ENCODE measurements at regions not wholly inside any gene's neighbourhood (a gene's known extent, or its start where the extent isn't known, plus 50 kb on each side); places are given as distances from the start of the nearest gene placed in this dataset.

DNA sequence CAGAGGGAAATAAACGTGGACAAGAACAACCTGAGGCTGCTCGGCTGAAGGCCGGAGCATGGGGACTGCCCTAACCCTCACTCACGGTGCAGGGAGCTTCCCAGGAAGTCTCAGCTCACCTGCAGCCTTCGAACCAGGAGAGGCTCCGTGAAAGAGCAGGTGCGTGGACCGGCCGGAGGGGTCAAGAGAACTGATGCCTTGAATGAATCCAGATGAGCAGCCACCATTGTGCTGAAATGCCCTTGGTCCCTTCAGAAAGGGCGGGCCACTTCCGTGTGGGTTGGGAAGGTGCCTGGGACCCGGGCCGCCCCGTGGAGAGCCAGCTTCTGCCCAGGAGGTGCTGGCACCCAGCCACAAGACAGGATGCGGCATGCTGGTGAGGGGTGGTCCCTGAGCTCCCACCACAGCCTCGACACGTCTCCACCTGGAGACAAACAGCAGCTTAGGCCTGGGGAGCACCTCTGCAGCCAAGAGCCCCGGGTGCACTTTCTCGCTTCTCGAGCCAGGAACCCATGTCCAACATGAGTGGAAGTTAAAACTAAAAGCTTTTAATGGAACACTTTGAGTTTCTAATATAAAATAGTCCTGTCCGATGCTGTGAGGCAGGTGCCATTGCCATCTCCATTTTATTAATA lies 83.5 kb downstream of the TTLL2 start:
- Histone ChIP-seq H3K36me3 (ENCODE audit: low read depth) (no peaks in the 10 kb centered on the region), H3K9me3 (ENCODE audit: severe bottlenecking) (no peaks in the 10 kb centered on the region), H3K27me3 (ENCODE audit: insufficient read depth, poor library complexity, severe bottlenecking) (no peaks in the 10 kb centered on the region), H3K4me3 (ENCODE audit: severe bottlenecking) (no peak overlapping the region), H3K4me1 (ENCODE audit: insufficient read depth, poor library complexity, severe bottlenecking) (no peaks in the 10 kb centered on the region), H3K27ac (ENCODE audit: poor library complexity, severe bottlenecking) (no peak overlapping the region)
- DNase-seq (ENCODE audit: low spot score) (no peak), ATAC-seq (ENCODE audit: low read depth) (no peak)
- TF ChIP-seq, protein P1, sequence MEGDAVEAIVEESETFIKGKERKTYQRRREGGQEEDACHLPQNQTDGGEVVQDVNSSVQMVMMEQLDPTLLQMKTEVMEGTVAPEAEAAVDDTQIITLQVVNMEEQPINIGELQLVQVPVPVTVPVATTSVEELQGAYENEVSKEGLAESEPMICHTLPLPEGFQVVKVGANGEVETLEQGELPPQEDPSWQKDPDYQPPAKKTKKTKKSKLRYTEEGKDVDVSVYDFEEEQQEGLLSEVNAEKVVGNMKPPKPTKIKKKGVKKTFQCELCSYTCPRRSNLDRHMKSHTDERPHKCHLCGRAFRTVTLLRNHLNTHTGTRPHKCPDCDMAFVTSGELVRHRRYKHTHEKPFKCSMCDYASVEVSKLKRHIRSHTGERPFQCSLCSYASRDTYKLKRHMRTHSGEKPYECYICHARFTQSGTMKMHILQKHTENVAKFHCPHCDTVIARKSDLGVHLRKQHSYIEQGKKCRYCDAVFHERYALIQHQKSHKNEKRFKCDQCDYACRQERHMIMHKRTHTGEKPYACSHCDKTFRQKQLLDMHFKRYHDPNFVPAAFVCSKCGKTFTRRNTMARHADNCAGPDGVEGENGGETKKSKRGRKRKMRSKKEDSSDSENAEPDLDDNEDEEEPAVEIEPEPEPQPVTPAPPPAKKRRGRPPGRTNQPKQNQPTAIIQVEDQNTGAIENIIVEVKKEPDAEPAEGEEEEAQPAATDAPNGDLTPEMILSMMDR (IDR thresholded peaks at IDR 0.05; ENCODE audit: poor library complexity, severe bottlenecking), result no peak

DNA sequence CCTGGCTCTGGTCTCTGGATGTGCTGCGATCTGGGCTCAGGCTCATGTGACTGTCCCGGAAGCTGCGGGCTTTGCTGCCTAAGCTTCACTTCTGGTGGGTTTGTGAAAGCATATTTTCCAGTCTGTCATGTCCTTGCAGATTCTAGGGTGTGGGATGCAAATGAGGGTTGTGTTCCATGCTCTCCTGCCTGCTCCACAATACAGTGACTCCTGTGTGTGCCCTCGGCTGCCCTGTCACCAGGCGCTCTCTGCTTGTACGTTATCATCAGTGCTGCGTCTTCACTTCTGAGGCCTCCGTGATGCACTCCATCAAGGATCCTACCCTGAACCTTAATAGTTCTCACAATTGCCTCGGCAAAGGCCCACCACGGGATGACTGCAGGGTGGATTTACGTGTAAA lies 84.2 kb downstream of the TTLL2 start:
- H3K27me3 ChIP-seq (ENCODE audit: insufficient read depth, poor library complexity, severe bottlenecking), result no peaks in the 10 kb centered on the region
- H3K36me3 ChIP-seq (ENCODE audit: low read depth), result no peaks in the 10 kb centered on the region
- DNase-seq (ENCODE audit: low spot score) (no peak), ATAC-seq (ENCODE audit: low read depth) (no peak)
- no peaks in the 10 kb centered on the region for H3K4me1 ChIP-seq (ENCODE audit: insufficient read depth, poor library complexity, severe bottlenecking)
- H3K27ac ChIP-seq (ENCODE audit: poor library complexity, severe bottlenecking), result no peak overlapping the region
- no peak overlapping the region for H3K4me3 ChIP-seq (ENCODE audit: severe bottlenecking)
- no peaks in the 10 kb centered on the region for H3K9me3 ChIP-seq (ENCODE audit: severe bottlenecking)
- TF ChIP-seq, protein P1 (IDR thresholded peaks at IDR 0.05; ENCODE audit: poor library complexity, severe bottlenecking), result no peak

GRCh38 chr6:167409694-167410093 lies 84.8 kb downstream of the TTLL2 start:
- TF ChIP-seq, protein P1 (IDR thresholded peaks at IDR 0.05; ENCODE audit: poor library complexity, severe bottlenecking), result no peak

DNA sequence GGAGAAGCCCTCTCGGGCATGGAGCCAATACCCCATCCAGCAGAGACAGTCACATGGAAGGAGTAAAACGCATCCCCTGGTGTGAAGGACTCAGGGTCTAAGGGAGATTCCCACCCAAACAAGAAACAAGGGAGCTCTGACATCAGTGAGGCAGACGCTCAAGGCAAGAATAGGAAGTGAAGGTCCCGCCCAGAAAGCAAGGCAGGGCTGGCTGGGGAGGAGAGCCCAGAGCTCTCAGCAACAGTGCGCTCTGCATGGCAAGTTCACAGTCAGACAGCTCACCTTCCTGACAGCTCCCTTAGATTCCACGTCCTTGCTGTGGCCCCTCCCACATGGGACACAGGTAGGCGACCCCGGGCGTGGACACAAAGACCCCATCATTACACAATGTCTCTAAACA lies 85.6 kb downstream of the TTLL2 start:
- TF ChIP-seq, protein P1 (IDR thresholded peaks at IDR 0.05; ENCODE audit: poor library complexity, severe bottlenecking), result no peak
- no peaks in the 10 kb centered on the region for H3K4me1 ChIP-seq (ENCODE audit: insufficient read depth, poor library complexity, severe bottlenecking)
- no peak overlapping the region for H3K4me3 ChIP-seq (ENCODE audit: severe bottlenecking)
- no peak overlapping the region for H3K27ac ChIP-seq (ENCODE audit: poor library complexity, severe bottlenecking)
- DNase-seq (ENCODE audit: low spot score) (no peak), ATAC-seq (ENCODE audit: low read depth) (no peak)
- H3K9me3 ChIP-seq (ENCODE audit: severe bottlenecking), result no peaks in the 10 kb centered on the region
- H3K36me3 ChIP-seq (ENCODE audit: low read depth), result no peaks in the 10 kb centered on the region
- H3K27me3 ChIP-seq (ENCODE audit: insufficient read depth, poor library complexity, severe bottlenecking), result no peaks in the 10 kb centered on the region

More at GRCh38 chr6:167409694-167410093, 84.8 kb downstream of the TTLL2 start:
- H3K4me1 ChIP-seq (ENCODE audit: insufficient read depth, poor library complexity, severe bottlenecking), result no peaks in the 10 kb centered on the region
- H3K9me3 ChIP-seq (ENCODE audit: severe bottlenecking), result no peaks in the 10 kb centered on the region
- no peaks in the 10 kb centered on the region for H3K36me3 ChIP-seq (ENCODE audit: low read depth)
- H3K4me3 ChIP-seq (ENCODE audit: severe bottlenecking), result no peak overlapping the region
- H3K27me3 ChIP-seq (ENCODE audit: insufficient read depth, poor library complexity, severe bottlenecking), result no peaks in the 10 kb centered on the region
- ATAC-seq (ENCODE audit: low read depth), result no peak
- no peak overlapping the region for H3K27ac ChIP-seq (ENCODE audit: poor library complexity, severe bottlenecking)
- no peak for DNase-seq (ENCODE audit: low spot score)

DNA sequence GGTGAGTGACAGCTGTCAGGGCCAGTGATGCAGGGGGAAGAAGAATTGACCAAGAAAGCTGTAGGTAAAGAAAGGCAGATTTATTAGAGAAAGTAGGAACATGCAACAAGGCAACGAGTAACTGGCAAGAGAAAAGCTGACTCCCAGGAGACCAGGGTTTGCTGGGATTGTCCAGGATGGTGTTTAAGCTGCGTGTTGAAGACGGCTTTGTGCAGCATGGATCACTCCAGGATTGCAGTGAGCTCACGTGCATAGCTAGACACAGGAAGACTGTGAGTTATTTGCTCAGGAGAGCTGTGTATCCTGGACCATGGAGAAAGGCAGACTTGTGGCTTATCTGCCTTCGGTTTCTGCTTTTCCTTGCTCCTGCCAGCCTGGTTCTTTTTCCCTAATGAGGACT lies 87.6 kb downstream of the TTLL2 start:
- Histone ChIP-seq H3K9me3 (ENCODE audit: severe bottlenecking) (no peaks in the 10 kb centered on the region), H3K4me1 (ENCODE audit: insufficient read depth, poor library complexity, severe bottlenecking) (no peaks in the 10 kb centered on the region), H3K27me3 (ENCODE audit: insufficient read depth, poor library complexity, severe bottlenecking) (peaks cover 2% of the 10 kb centered on the region), H3K36me3 (ENCODE audit: low read depth) (no peaks in the 10 kb centered on the region), H3K27ac (ENCODE audit: poor library complexity, severe bottlenecking) (no peak overlapping the region), H3K4me3 (ENCODE audit: severe bottlenecking) (no peak overlapping the region)
- TF ChIP-seq, protein P1 (IDR thresholded peaks at IDR 0.05; ENCODE audit: poor library complexity, severe bottlenecking), result no peak
- ATAC-seq (ENCODE audit: low read depth), result no peak
- DNase-seq (ENCODE audit: low spot score), result no peak

Measured in RWPE2 (cell line).